Activated CD4-positive, alpha-beta memory T cell treated with anti-CD3 and anti-CD28 coated beads, Interleukin-2, amount 10 ng/mL, durations not matched to agents 7 days and 5 days (primary cell): ENCODE measurements at regions not wholly inside any gene's neighbourhood (a gene's known extent, or its start where the extent isn't known, plus 50 kb on each side); places are given as distances from the start of the nearest gene placed in this dataset.

Experiments used
- CTCF ChIA-PET: fragments of 350-600 bp; sonication (Branson Sonifier 250); formaldehyde crosslinking; loops from one replicate; lab custom pipeline; 2021; ENCODE audit warnings: antibody characterized with exemption, inconsistent platforms; lab: Charles Lee
- POLR2A ChIA-PET: fragments of 350-600 bp; sonication (Branson Sonifier 250); formaldehyde crosslinking; loops from one replicate; lab custom pipeline; 2021; ENCODE audit warnings: antibody characterized with exemption; lab: Charles Lee
- DNase-seq: peaks from one replicate; pipeline ENCODE4 v3.0.0-alpha.2; 2020
- H3K27ac Mint-ChIP-seq: one replicate; pipeline ENCODE4 v1.8.0; 2021; ENCODE audit warnings: mild to moderate bottlenecking, mixed read lengths
- H3K27me3 Mint-ChIP-seq: one replicate; pipeline ENCODE4 v1.8.0; 2021; ENCODE audit warnings: mixed read lengths
- H3K36me3 Mint-ChIP-seq: one replicate; pipeline ENCODE4 v1.8.0; 2021; ENCODE audit warnings: low read depth, mixed read lengths
- H3K4me1 Mint-ChIP-seq: one replicate; pipeline ENCODE4 v1.8.0; 2021; ENCODE audit warnings: mixed read lengths
- H3K4me3 Mint-ChIP-seq: one replicate; pipeline ENCODE4 v1.8.0; 2021; ENCODE audit warnings: mild to moderate bottlenecking, mixed read lengths
- H3K9me3 Mint-ChIP-seq: one replicate; pipeline ENCODE4 v1.8.0; 2021; ENCODE audit warnings: mixed read lengths

GRCh38 chr1:209377995-209378394 lies 205.5 kb upstream of the CAMK1G start:
- H3K27me3 Mint-ChIP-seq = peaks cover 8% of the 10 kb centered on the region
- no peak overlapping the region for H3K4me3 Mint-ChIP-seq
- no peak overlapping the region for H3K27ac Mint-ChIP-seq
- no peak for DNase-seq
- H3K9me3 Mint-ChIP-seq = no peaks in the 10 kb centered on the region
- H3K4me1 Mint-ChIP-seq = no peaks in the 10 kb centered on the region
- CTCF ChIA-PET = no interaction called here
- POLR2A ChIA-PET = no interaction called here
- H3K36me3 Mint-ChIP-seq = no peaks in the 10 kb centered on the region

DNA sequence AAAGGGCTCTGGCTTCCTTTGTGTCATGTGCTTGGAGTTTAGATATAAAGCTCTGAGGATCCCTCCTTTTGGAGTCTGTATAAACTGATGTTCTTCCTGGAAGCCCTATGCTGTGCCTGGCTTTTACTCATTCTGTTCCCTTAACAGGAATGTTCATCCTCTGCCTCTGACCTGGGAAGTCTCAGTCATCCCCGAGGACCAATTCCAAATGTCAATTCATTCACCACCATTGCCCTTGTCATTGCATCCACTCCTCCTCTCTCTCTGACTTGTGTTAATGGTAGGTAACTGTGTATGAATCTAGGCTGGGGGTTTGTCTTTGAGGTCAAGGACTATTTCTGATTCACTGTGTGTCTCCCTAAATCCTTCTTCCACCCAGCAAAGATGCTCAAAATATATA lies 204.2 kb upstream of the CAMK1G start:
- CTCF ChIA-PET = no interaction called here
- H3K4me1 Mint-ChIP-seq = no peaks in the 10 kb centered on the region
- POLR2A ChIA-PET = no interaction called here
- no peak for DNase-seq
- no peak overlapping the region for H3K27ac Mint-ChIP-seq
- H3K4me3 Mint-ChIP-seq = no peak overlapping the region
- no peaks in the 10 kb centered on the region for H3K9me3 Mint-ChIP-seq
- H3K27me3 Mint-ChIP-seq = peaks cover 4% of the 10 kb centered on the region
- H3K36me3 Mint-ChIP-seq = no peaks in the 10 kb centered on the region

DNA sequence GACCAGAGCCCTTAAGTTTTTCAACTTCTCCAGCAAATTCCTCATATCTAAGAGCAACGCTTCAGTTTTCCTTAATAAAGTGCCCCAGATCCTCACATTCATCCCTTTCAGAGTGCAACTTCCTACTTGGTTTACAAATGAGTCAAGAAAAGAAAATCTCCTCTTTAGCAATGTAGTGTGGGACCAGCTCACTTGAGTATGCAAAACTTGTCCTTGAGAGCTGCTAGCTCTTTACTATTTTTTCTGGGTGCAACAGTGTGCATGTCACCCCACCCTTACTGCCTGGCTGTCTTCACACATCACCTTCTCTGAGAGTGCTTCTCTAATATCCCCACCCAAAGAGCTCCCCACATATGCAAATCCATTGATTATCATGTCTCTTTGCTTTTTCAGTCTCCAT lies 203.1 kb upstream of the CAMK1G start:
- no peak overlapping the region for H3K4me3 Mint-ChIP-seq
- no peak for DNase-seq

GRCh38 chr1:209382231-209383100 lies 201.0 kb upstream of the CAMK1G start:
- no peak for DNase-seq
- no peak overlapping the region for H3K4me3 Mint-ChIP-seq
- H3K27me3 Mint-ChIP-seq = peaks cover 4% of the 10 kb centered on the region
- ChIA-PET POLR2A (no interaction called here), CTCF (no interaction called here)
- H3K27ac Mint-ChIP-seq = no peak overlapping the region
- H3K9me3 Mint-ChIP-seq = no peaks in the 10 kb centered on the region
- no peaks in the 10 kb centered on the region for H3K36me3 Mint-ChIP-seq
- H3K4me1 Mint-ChIP-seq = no peaks in the 10 kb centered on the region

More for the DNA sequence above, 203.1 kb upstream of the CAMK1G start:
- H3K27me3 Mint-ChIP-seq = peaks cover 4% of the 10 kb centered on the region
- no peak overlapping the region for H3K27ac Mint-ChIP-seq
- H3K4me1 Mint-ChIP-seq = no peaks in the 10 kb centered on the region
- no peaks in the 10 kb centered on the region for H3K9me3 Mint-ChIP-seq
- no peaks in the 10 kb centered on the region for H3K36me3 Mint-ChIP-seq
- ChIA-PET CTCF (interaction anchor here (1.5 kb wide), 1 partner anchor 186 kb away, joined by 3 read pairs; no protein-coding TSS in a partner anchor), POLR2A (no interaction called here)

- H3K27ac Mint-ChIP-seq = no peak overlapping the region
- peaks cover 7% of the 10 kb centered on the region for H3K27me3 Mint-ChIP-seq
- ChIA-PET POLR2A (no interaction called here), CTCF (no interaction called here)
- no peak for DNase-seq
- no peaks in the 10 kb centered on the region for H3K9me3 Mint-ChIP-seq
- H3K36me3 Mint-ChIP-seq = no peaks in the 10 kb centered on the region
- H3K4me3 Mint-ChIP-seq = no peak overlapping the region
- H3K4me1 Mint-ChIP-seq = no peaks in the 10 kb centered on the region
Measured at GRCh38 chr1:209383422-209383821, 200.1 kb upstream of the CAMK1G start.

DNA sequence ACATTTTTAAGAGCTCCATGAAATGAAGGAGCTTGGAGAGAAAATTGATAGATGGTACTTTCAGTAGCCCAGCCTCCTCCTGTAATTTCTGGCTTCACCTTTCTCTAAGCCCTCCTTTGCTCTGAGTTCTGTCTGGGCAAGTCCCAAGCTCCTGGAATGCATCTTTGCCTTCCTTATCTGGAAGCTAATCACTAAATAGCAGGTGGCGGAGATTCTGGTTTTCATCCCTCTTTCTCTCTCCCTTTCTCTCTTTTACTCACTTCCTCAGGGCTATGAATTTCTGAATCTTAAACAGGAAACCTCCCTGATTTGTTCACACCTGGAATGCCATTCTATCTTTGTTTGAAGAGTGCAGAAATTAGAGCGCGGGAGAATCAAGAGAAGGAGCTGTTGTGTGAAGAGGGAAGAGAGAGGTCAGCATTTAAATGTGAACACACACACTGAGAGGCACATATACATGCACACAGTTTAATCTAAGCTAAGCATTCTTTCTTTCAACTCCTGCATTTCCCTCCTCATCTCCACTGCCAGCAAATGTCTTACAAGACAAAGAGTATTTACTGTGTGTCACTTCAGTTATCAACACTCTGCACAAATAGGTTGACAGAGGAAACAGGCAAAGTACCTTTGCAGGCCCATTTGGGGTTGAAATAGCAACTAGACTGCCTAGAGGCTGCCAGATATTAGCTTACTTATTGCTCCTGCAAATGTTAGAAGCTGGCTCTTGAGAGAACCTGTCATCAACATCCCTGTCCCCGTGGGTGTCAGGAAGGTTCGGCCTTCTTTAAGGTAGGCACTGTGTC lies 199.4 kb upstream of the CAMK1G start:
- Mint-ChIP-seq H3K4me3 (no peak overlapping the region), H3K36me3 (no peaks in the 10 kb centered on the region), H3K27ac (no peak overlapping the region), H3K27me3 (peaks cover 9% of the 10 kb centered on the region), H3K4me1 (no peaks in the 10 kb centered on the region), H3K9me3 (no peaks in the 10 kb centered on the region)
- POLR2A ChIA-PET = no interaction called here
- CTCF ChIA-PET = no interaction called here
- DNase-seq = no peak

- ChIA-PET POLR2A (no interaction called here), CTCF (no interaction called here)
- Mint-ChIP-seq H3K36me3 (no peaks in the 10 kb centered on the region), H3K4me3 (no peak overlapping the region), H3K4me1 (no peaks in the 10 kb centered on the region), H3K9me3 (no peaks in the 10 kb centered on the region), H3K27me3 (peaks cover 10% of the 10 kb centered on the region), H3K27ac (no peak overlapping the region)
- no peak for DNase-seq
Measured at GRCh38 chr1:209384710-209385550, 198.6 kb upstream of the CAMK1G start.

- Mint-ChIP-seq H3K4me1 (no peaks in the 10 kb centered on the region), H3K27ac (no peak overlapping the region), H3K9me3 (no peaks in the 10 kb centered on the region), H3K4me3 (no peak overlapping the region), H3K27me3 (peaks cover 10% of the 10 kb centered on the region), H3K36me3 (no peaks in the 10 kb centered on the region)
- POLR2A ChIA-PET = no interaction called here
- CTCF ChIA-PET = interaction anchor here (1.1 kb wide), 1 partner anchor 35 kb away, joined by 3 read pairs; no protein-coding TSS in a partner anchor
- DNase-seq = no peak
Measured at GRCh38 chr1:209386156-209386555, 197.4 kb upstream of the CAMK1G start.

GRCh38 chr1:209387271-209387968 lies 196.1 kb upstream of the CAMK1G start:
- DNase-seq = no peak
- POLR2A ChIA-PET = no interaction called here
- H3K4me1 Mint-ChIP-seq = no peaks in the 10 kb centered on the region
- H3K27ac Mint-ChIP-seq = no peak overlapping the region
- H3K36me3 Mint-ChIP-seq = no peaks in the 10 kb centered on the region
- H3K27me3 Mint-ChIP-seq = peaks cover 10% of the 10 kb centered on the region
- CTCF ChIA-PET = no interaction called here
- H3K4me3 Mint-ChIP-seq = no peak overlapping the region
- H3K9me3 Mint-ChIP-seq = no peaks in the 10 kb centered on the region

- Mint-ChIP-seq H3K27me3 (peaks cover 10% of the 10 kb centered on the region), H3K27ac (no peak overlapping the region), H3K36me3 (no peaks in the 10 kb centered on the region), H3K4me3 (no peak overlapping the region), H3K9me3 (no peaks in the 10 kb centered on the region), H3K4me1 (no peaks in the 10 kb centered on the region)
- POLR2A ChIA-PET = no interaction called here
- DNase-seq = no peak
- CTCF ChIA-PET = no interaction called here
Measured at GRCh38 chr1:209387969-209388329, 195.6 kb upstream of the CAMK1G start.

DNA sequence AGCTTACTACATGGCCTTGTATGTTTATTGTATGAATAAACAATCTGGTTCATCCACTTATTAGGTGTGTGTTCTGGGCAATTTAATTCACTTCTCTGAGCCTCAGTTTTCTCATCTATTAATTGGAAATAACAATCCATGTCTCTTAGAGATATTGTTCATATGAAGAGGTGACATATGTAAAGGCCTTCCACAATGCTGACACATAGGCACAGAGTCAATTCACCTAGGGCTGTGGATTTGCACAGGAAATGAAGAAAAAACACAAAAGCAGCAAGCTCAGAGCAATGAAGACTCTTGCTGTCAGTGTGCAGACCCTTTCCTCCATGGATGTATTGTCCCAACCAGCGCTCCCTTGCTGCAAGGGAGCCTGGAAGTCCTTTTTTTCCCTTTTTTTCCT lies 195.2 kb upstream of the CAMK1G start:
- H3K36me3 Mint-ChIP-seq = no peaks in the 10 kb centered on the region

GRCh38 chr1:209389258-209389657 lies 194.3 kb upstream of the CAMK1G start:
- DNase-seq = no peak
- POLR2A ChIA-PET = no interaction called here
- CTCF ChIA-PET = no interaction called here
- Mint-ChIP-seq H3K27ac (no peak overlapping the region), H3K9me3 (no peaks in the 10 kb centered on the region), H3K27me3 (peaks cover 17% of the 10 kb centered on the region), H3K4me3 (no peak overlapping the region), H3K36me3 (no peaks in the 10 kb centered on the region), H3K4me1 (no peaks in the 10 kb centered on the region)

More for the DNA sequence above, 195.2 kb upstream of the CAMK1G start:
- ChIA-PET CTCF (no interaction called here), POLR2A (no interaction called here)
- Mint-ChIP-seq H3K4me3 (no peak overlapping the region), H3K4me1 (no peaks in the 10 kb centered on the region), H3K27ac (no peak overlapping the region), H3K27me3 (peaks cover 12% of the 10 kb centered on the region), H3K9me3 (no peaks in the 10 kb centered on the region)
- DNase-seq = no peak
